Body of pancreas (tissue), 4 donors: ENCODE measurements at regions not wholly inside any gene's neighbourhood (a gene's known extent, or its start where the extent isn't known, plus 50 kb on each side); places are given as distances from the start of the nearest gene placed in this dataset.

ENCODE experiments used
- CTCF ChIP-seq, 7 experiments: fragments of 450-650 bp in 4 of 7; fragments of 200-600 bp in 3 of 7; sonication (generic) in 3 of 7; IDR thresholded peaks; one replicate each; pipeline ENCODE4 v1.5.1; 2016 to 2019; ENCODE audit warnings: antibody characterized with exemption in 7 of 7
- POLR2A ChIP-seq, 3 donors: fragments of 450-650 bp; IDR thresholded peaks; one replicate each; pipeline ENCODE4 v1.6.1; 2016; ENCODE audit warnings: antibody characterized with exemption in 3 of 3, mild to moderate bottlenecking in 2 of 3

- TF ChIP-seq CTCF (IDR thresholded peaks at IDR 0.05), result no peak
- no peak for TF ChIP-seq POLR2A (IDR thresholded peaks at IDR 0.05)
Observed at GRCh38 chrX:20863649-20864048, 510.6 kb upstream of the CNKSR2 start.
